ENCODE measurements at regions not wholly inside any gene's neighbourhood (a gene's known extent, or its start where the extent isn't known, plus 50 kb on each side); places are given as distances from the start of the nearest gene placed in this dataset.
A peak's percentile ranks its signal among the peaks of the same experiment; 100 is the strongest.
"Not testable (repeated sequence)": the region's sequence is repeated elsewhere in the genome, so short reads cannot be mapped to it uniquely, and the experiment has no call there.

DNA sequence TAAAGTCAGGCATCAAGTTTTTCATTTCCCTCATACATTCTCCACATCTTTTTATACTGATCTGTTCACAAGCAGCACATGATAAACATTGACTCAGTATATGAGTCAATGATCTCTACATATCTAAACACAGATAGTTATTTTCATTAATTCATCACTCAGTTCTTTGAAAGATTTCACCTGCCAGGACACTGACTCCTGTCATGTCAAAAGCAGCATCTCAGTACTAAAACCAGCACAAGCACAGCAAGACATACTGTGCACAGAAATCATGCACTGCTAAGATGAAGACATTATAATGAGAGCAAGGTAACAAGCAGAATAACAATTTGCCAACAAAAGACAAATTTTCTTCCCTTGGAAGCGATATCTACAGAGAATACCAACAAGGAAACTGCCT lies 206.1 kb upstream of the COX7C start:
- no peak for DNase-seq (ENCODE audit: low read depth)

DNA sequence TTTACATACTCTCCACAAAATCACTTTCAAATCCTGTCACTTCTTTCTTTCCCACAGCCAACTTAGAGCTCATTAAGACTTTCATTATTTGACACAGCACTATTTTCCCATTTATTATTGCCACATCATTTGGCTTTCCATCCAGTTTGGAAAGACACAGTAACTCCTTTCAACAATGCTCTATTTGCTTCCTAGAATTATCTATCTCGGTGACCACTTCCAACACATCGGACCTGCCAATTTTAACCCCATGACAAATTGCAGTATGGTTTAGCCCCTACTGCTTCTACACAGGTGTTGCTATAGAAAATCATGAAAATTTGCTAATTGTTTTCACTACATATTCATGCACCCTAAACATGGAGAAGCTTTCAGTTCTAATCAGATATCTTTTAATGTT lies 190.6 kb upstream of the COX7C start:
- DNase-seq (ENCODE audit: low read depth), result no peak

DNA sequence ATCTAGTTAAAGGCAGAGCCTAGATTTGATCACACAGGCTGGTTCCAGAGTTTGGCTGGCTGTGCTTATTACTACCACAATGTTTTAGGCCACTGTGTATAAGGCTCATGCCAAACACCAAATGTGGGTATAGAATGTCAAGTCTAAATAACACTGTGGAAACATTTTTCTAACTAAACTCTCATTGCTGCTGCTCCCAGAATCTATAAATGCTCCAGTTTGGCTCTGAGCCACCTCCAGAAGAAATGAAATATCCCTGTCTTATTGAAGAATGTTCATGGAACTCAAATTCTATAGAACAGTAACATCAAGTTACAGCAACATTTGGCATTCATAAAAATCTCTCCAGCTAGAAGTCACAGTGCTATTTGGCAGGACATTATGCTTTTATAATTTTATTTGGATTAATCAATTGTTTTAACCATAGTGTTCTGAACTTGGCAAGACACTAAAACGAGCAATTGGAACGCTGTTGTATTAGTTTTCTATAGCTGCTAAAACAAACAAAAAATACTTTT lies 178.1 kb upstream of the COX7C start:
- DNase-seq (ENCODE audit: low read depth), result no peak

DNA sequence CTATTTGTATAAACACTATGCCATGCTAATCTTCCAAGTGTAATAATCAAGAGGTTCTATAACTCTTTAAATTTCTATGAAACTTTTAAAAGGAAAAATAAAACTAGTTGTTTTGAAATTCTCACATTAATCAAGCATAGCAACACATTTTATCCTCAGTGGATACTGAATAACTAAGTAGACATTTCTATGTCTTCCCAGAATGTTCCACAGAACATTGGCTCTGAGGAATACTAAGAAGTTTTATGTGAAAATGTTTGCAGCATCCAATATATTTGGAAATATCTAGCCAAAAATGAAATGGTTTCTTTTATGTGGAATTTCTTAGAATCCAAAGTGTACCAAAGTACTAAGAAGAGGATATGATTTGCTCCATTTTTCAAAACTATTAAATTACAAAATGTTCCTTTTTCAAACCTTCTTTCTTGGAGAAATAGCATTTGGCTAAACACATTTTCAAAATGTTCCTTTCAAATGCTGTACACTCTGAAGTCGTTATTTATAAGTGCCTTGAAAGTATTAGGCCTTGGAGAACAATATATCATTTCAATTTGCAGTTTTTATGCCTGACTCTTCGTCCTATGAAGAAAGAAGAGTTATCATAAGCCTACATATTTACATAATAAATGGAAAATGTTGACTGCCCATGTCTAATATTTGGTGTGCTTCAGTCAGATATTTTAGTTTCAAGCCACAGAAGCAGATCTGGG lies 175.6 kb upstream of the COX7C start:
- DNase-seq (ENCODE audit: low read depth), result no peak

DNA sequence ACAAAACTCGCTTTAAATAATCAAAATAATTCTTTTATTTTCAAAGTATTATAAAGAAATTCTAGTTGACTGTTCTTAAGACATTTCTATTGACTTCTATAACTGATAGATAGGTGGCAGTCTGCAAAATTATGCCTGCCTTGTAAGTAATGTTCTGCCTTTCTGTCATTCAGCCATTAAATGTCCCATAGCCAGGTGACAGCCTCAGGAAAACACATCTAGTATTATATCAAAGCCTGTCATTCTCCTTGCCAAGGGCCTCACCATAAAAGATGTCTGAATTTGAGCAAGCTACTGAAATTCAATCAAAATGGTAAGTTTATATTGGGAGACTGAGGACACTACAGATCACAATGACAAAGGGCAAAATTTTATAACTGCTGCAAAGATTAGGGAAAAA lies 170.4 kb upstream of the COX7C start:
- no peak for DNase-seq (ENCODE audit: low read depth)

DNA sequence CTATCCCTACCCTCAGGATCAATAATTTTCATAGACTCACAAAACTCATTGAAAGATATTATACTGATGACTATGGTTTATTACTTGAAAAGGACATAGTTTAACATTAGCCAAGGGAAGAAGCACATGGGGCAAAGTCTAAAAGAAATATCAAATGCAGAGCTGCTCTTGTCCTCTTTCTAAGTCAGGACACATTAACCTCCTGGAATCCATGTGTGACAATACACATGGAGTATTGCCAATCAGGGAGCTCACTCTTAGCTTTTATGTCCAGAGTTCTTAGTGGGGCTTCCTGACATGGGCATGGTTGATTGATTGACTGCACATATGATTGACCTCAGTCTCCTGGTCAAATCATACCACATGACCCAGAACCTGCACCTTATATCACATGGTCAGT lies 165.5 kb upstream of the COX7C start:
- no peak for DNase-seq (ENCODE audit: low read depth)

DNA sequence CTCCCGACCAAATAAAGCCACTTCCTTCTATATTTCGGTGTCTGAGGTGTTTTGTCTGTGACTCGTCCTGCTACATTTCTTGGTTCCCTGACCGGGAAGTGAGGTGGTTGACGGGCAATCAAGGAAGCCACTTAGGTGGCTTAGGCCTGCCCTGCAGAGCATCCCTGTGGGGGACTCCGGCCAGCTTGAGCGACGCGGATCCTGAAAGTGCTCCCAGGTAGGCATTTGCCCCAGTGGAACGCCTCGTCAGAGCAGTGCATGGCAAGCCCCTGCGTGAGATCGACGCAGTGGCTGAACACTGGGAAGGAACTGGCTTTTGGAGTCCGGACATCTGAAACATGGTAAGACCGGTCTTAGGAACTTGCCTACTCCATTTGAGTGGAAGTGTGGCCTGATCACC lies 157.2 kb upstream of the COX7C start:
- no peak for DNase-seq (ENCODE audit: low read depth)

DNA sequence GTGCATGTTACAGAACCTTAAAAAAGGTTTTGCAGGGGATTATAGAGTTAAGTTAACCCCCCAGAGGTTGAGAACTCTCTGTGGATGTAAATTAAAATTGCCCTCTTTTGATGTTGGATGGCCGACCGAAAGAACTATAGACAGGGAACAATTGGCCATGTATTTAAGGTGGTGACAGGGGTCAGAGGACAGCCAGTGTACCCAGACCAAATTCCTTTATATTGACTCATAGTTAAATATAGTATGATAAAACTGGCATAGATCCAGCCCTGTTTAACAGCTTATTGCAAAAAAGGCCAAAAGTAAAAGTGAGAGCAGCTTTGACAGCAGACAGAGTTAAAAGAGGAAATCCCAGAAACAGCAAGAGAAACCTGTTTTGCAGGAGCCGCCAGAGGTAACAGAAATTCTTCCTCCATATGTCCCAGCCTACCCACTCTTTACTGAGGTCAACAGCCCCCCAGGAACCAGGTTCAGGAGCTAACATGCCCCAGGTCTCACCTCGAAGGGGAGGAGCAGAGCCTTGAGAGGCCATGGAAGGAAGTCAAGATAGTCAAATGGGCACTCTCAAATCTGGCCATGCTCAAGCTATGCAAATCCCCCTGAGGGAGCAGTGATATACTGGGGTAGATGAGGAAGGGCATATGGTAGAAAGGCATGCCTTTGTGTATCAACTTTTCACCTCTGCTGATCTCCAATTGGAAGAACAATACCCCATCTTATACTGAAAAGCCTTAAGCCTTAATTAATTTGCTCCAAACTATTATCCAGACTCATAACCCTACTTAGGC lies 156.4 kb upstream of the COX7C start:
- DNase-seq (ENCODE audit: low read depth), result peak; percentile 7

DNA sequence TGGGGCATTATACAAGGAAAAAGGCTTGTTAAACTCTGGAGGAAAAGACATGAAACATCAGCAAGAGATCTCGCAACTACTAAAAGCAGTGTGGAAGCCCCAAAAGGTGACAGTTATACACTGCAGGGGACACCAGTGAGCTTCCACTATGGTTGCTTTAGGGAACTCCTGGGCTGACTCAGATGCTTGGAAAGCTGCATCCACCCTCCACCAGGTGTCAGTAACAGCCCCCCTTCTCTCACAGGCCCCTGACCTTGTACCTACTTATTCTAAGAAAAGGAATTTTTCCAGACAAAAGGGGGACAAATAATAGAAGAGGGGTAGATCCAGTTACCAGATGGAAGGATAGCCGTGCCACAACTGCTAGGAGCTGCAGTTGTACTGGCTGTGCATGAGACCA lies 154.4 kb upstream of the COX7C start:
- DNase-seq (ENCODE audit: low read depth), result no peak

DNA sequence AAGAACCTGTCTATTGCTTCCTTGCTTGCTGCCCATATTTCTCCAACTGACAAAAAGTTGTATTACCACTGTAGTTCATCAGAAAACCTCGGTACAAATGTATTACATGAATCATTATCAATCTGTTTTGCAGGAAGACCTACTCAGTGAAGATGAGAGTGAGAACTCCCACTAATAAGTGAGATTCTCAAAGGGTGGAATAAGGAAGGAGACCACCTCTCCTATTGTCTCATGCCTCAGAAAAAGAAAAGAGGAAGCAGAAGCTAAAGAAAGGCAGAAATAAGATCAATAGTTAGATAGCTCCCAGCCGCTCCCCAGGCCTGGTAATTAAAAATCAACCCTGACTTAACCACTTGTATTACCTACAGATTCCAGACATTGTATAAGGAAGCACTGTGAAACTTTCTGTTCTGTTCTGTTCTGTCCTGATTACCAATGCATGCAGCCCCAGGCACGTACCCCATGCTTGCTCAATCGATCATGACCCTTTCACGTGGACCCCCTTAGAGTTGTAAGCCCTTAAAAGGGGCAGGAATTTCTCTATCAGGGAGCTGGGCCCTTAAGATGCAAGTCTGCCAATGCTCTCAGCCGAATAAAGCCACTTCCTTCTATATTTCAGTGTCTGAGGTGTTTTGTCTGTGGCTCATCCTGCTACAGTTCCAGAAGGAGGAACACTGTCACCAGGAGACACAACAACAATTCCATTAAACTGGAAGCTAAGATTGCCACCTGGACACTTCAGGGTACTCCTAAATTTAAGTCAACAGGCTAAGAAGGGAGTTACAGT lies 152.5 kb upstream of the COX7C start:
- DNase-seq (ENCODE audit: low read depth), result no peak

DNA sequence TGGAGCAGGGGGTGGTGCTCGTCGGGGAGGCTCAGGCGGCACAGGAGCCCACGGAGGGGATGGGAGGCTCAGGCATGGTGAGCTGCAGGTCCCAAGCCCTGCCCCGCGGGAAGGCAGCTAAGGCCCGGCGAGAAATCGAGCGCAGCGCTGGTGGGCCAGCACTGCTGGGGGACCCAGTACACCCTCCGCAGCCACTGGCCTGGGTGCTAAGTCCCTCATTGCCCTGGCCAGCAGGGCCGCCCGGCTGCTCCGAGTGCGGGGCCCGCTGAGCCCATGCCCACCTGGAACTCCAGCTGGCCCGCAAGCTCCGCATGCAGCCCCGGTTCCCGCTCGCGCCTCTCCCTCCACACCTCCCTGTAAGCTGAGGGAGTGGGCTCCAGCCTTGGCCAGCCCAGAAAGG lies 151.0 kb upstream of the COX7C start:
- DNase-seq (ENCODE audit: low read depth), result not testable (repeated sequence)

DNA sequence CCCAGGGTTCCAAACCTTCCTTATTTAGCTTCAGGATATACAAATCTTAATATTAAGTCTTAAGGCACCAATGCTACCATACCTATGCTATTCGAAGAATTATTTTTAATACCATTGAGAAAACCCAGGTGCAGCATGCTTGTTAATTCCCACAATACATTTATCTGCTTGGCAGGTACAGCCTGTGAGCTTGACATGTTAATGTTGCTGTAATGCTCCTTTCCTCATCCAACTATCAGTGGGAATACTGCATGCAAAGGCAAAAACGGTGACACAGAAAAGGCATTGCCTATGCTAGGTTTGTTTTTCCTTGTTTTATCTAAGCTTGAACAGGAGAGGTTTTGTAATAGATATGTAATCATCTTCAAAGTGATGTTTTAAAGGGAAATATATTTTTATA lies 135.7 kb upstream of the COX7C start:
- DNase-seq (ENCODE audit: low read depth), result no peak

DNA sequence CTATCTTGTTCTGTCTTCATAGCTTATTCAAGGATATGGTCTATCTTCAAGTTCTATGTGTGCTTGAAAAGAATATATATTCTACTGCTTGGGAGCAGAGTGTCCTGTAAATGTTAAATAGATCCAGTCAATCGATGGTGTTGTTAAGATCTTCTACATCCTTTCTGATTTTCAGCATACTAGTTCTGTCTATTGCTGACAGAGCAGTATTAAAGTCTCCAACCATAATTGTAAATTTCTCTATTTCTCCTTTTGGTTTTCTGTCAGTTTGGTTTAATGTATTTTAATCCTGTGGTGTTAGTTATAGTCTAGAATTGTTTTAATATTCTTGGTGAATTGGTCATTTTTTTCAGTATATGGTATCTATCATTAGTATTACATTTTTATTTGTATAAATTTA lies 124.0 kb upstream of the COX7C start:
- no peak for DNase-seq (ENCODE audit: low read depth)

DNA sequence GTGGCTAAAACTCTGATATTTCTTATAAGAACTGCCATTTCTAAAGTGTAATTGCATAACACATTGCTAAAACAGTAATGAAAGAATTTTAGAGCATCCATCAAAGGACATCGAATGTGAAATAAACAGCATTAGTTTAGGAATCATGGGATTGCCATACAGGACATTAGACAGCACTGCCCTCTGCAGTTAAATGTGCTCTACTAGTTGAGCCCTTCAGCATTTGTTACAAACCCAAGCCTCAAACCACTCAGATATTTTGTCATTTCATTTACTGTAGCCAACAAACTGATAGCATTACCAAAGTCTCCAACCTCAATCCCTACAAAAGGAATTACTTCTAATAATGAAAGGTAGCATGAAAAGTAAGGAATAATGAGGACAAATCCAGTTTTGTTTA lies 116.8 kb upstream of the COX7C start:
- DNase-seq (ENCODE audit: low read depth), result no peak

DNA sequence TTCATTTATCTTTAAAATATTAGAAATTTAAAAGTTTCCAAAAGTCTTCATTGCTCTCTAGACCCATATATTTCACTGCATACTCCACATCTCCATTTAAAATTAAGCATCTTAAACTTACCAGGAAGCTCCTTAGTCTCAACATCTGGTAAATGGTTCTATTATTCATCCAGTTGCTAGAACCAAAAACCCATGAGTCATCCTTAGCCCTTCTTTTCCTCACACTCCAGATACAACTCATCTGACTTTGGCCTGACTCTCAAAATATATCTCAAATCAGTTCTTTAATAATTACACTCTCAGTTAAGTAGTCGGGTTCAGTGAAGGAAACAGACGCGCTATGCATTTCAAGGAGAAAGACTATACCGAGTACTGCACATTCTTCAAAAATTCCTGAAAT lies 110.2 kb upstream of the COX7C start:
- DNase-seq (ENCODE audit: low read depth), result no peak

DNA sequence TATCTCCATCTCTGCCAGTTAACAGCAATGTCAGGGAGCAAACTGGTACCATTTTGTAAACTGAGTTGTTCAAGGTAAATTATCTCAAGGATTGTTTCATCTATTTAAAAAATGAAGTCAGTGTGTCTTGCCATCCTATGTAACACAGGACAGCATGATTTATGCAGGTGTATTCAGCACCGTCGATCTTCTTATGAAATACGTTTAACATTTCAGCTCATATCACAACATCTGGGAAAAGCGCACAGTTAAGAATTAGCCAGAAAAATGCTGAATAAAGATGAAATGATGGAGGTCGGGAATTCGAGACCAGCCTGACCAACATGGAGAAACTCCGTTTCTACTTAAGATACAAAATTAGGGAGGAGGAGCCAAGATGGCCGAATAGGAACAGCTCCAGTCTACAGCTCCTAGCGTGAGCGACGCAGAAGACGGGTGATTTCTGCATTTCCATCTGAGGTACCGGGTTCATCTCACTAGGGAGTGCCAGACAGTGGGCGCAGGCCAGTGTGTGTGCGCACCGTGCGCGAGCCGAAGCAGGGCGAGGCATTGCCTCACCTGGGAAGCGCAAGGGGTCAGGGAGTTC lies 107.3 kb upstream of the COX7C start:
- DNase-seq (ENCODE audit: low read depth), result not testable (repeated sequence)

DNA sequence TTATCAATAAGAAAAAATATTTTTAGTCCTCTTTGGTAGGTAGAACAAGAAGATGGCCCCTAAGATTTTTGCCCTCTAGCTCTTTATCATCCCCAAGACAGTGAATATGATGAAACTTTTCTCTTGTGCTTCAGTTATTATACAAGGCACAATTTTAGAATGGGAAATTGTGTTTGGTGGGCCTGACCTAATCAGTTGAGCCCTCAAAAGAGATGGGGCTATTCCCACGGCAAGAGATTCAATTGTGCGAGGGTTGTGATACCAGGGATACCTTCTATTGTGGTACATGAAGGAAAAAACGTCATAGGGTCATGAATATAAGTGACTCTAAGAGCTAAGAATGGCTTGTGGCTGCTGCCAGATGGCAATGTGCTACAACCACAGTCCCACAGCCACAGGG lies 94.0 kb upstream of the COX7C start:
- DNase-seq (ENCODE audit: low read depth), result no peak

DNA sequence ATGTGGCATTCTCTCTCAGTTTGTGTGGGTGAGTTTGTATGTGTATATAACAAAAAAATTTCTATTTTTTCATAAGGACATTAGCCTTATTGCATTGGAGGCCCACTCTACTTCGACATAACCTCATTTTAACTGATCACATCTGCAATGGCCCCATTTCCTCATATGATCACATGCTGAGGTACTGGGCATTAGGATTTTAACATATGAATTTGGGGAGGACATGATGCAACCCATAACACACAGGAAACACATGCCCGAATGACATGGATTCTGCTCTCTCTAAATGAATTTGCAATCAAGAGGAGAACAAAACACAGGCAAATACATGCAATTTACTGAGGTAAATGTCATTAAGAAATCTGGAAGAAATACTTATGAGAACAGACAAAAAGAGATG lies 92.1 kb upstream of the COX7C start:
- no peak for DNase-seq (ENCODE audit: low read depth)

DNA sequence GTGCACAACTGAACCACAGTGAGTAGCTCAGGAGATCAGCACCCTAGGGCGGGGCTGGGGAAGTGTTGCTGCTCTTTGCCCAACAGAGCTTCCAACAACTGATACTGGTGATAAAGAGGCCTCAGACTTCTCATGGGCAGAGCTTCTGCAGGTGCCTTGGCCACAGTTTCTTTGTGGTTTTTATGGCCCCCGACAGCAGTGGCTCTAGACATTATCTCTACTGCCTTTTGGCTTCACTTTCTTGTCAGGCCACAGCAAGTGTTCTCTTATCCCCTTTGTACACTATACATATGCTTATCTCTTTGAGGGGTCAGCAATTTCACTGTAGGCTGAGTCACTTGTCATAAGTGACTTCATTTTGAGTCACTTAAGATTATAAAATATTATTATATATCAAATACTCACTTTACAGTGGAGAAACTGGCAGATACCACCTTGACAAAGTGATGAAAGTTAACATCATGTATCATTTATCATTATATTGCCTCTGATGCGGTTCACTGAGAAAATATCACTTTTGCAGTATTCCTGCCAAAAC lies 90.9 kb upstream of the COX7C start:
- DNase-seq (ENCODE audit: low read depth), result no peak

DNA sequence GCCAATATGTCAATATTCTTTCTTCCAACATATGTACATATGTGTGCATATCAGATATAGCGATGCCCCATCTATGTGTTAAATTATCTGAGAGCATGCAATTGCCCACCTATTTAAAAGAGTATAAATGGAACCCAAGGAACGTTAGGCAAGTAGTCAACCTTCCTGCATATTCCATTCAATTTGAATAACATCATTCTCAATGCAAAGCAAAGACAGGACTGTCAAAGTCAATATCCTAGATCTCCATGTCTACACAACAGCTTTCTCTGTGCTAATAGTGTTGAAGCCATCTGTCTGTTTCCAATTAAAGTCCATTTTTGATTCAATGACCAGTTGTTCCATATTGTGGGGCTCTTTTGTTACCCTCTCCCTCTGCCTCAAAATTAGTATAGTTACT lies 85.3 kb upstream of the COX7C start:
- no peak for DNase-seq (ENCODE audit: low read depth)

DNA sequence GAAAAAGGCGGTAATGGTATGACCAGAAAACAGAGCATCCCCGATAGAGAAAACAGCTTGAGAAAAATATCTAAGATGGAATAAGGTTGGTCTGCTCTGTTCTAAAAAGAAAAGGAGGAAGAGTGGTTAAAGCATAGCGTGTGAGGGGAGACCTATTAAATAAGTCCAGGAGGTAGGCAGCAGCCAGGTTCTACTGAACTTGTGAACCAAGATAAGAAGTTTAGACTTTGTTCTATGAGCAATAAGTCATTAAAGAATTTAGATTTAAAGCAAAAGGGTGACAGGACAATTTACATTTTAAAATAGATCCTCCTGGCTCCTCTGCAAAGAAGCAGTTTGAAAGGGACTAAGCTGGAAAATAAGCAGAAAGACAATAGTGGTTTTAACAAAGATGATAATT lies 81.3 kb upstream of the COX7C start:
- DNase-seq (ENCODE audit: low read depth), result no peak

DNA sequence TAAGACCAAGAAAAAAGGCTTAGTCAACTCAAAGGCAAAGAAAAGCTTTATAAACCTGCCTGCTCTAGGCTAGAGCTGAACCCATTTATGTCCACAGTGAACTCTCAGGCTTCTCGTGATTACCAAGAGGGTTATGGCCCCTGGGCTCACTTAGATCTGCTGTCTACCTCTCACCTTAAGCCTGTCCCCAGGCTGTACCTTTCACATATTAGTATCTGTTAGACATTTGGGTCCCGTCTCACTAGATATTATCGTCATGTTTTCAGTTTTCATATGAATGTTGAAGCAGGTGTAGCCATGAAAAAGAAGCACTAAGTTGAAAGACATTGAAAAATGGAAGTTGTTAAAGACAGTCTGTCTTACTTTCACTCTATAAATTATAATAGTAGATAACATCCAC lies 75.2 kb upstream of the COX7C start:
- no peak for DNase-seq (ENCODE audit: low read depth)
